NT2/D1 (cell line): ENCODE measurements at regions not wholly inside any gene's neighbourhood (a gene's known extent, or its start where the extent isn't known, plus 50 kb on each side); places are given as distances from the start of the nearest gene placed in this dataset.
"Not testable (repeated sequence)": the region's sequence is repeated elsewhere in the genome, so short reads cannot be mapped to it uniquely, and the experiment has no call there.

Experiments
- DNase-seq: peaks from one replicate; pipeline ENCODE4 v3.0.0-alpha.2; 2011; ENCODE audit warnings: low read depth, low spot score
- H3K27me3 ChIP-seq: 2 replicates; pipeline ENCODE4 v1.6.0; 2011; ENCODE audit warnings: mild to moderate bottlenecking; ENCODE audit not compliant: insufficient read length, insufficient read depth
- H3K36me3 ChIP-seq: 2 replicates; pipeline ENCODE4 v1.6.1; 2011; ENCODE audit warnings: mild to moderate bottlenecking, low read length, mixed read lengths; ENCODE audit not compliant: insufficient read depth, insufficient read length
- H3K4me1 ChIP-seq: 2 replicates; pipeline ENCODE4 v1.5.1; 2011; ENCODE audit not compliant: insufficient read depth, insufficient read length
- H3K4me3 ChIP-seq: 2 replicates; pipeline ENCODE4 v1.5.1; 2011; ENCODE audit warnings: low read depth; ENCODE audit not compliant: insufficient read length
- H3K9ac ChIP-seq: 2 replicates; pipeline ENCODE4 v1.6.0; 2011; ENCODE audit warnings: low read depth; ENCODE audit not compliant: insufficient read length
- H3K9me3 ChIP-seq: 2 replicates; pipeline ENCODE4 v1.5.1; 2011; ENCODE audit warnings: mild to moderate bottlenecking, low read length; ENCODE audit not compliant: insufficient read depth
- SUZ12 ChIP-seq: IDR thresholded peaks from 2 replicates; pipeline ENCODE4 v1.6.1; 2011; ENCODE audit not compliant: insufficient read length, insufficient read depth; ENCODE audit errors: extremely low read depth
- YY1 ChIP-seq: IDR thresholded peaks from 2 replicates; pipeline ENCODE4 v1.6.1; 2011; ENCODE audit not compliant: insufficient read length, insufficient read depth
- ZNF274 ChIP-seq: IDR thresholded peaks from 2 replicates; pipeline ENCODE4 v1.6.1; 2011; ENCODE audit warnings: mild to moderate bottlenecking, low read depth, low read length

DNA sequence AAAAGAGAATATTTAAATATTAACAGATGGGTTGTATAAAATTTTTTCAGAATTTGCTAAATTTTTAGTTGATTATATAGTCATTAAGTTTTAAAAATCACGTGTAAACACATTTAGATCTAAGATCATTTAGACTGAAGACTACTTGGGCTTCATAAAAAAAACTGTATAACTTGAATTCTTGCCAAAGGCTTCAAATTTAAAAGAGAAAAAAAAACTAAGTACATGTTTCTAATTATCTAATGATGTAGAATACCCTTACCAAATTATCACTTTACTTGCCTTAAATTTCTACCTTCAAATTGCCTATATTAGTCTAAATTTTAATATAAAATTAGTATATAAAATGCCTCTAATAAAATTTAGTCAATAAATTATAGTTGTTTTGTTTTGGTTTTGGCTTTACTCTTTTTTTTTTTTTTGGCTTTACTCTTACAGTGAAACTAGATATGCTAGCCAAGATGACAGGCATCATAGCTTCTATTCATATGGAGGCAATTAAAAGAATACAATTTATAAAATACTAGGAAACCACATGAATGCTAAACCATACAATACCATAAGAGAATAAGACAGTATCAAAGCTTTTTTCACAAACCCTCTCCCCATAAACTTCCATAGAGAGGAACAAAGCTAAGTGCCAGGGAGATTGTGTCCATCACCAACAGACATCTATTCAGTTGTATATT lies 183.1 kb upstream of the KCNMB2 start:
- Histone ChIP-seq H3K36me3 (no peaks in the 10 kb centered on the region), H3K4me1 (no peaks in the 10 kb centered on the region), H3K9me3 (no peaks in the 10 kb centered on the region), H3K9ac (no peak overlapping the region), H3K27me3 (no peaks in the 10 kb centered on the region), H3K4me3 (no peak overlapping the region)
- no peak for TF ChIP-seq ZNF274
- TF ChIP-seq SUZ12, result no peak
- TF ChIP-seq YY1, result no peak
- no peak for DNase-seq

DNA sequence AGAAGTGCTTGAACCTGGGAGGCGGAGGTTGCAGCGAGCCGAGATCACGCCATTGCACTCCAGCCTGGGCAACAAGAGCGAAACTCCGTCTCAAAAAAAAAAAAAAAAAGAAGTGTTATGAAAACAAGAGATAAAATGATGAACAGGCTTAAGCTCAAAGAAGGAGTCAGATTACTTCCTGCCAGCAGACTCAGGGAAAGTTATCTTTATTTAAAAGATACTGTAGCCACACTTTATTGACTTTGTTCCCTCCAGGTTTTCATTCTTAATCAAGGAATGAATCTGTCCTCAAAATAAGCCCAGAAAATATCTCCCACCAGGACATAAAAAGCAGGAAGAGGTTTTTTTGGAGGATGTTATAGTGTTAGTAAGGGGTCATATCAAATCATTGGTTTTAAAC lies 176.5 kb upstream of the KCNMB2 start:
- Histone ChIP-seq H3K4me3 (no peak overlapping the region), H3K36me3 (no peaks in the 10 kb centered on the region), H3K9me3 (no peaks in the 10 kb centered on the region), H3K27me3 (no peaks in the 10 kb centered on the region), H3K9ac (no peak overlapping the region), H3K4me1 (no peaks in the 10 kb centered on the region)
- TF ChIP-seq SUZ12 (no peak), YY1 (no peak), ZNF274 (no peak)
- no peak for DNase-seq

DNA sequence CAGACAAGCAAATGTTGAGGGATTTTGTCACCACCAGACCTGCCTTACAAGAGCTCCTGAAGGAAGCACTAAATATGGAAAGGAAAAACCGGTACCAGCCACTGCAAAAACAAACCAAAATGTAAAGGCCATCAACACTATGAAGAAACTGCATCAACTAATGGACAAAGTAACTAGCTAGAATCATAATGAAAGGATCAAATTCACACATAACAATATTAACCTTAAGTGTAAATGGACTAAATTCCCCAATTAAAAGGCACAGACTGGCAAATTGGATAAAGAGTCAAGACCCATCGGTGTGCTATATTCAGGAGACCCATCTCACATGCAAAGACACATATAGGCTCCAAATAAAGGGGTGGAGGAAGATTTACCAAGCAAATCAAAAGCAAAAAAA lies 173.2 kb upstream of the KCNMB2 start:
- H3K36me3 ChIP-seq, H3K4me1 ChIP-seq, H3K9me3 ChIP-seq, H3K4me3 ChIP-seq, H3K27me3 ChIP-seq, H3K9ac ChIP-seq, DNase-seq: not testable (repeated sequence)

DNA sequence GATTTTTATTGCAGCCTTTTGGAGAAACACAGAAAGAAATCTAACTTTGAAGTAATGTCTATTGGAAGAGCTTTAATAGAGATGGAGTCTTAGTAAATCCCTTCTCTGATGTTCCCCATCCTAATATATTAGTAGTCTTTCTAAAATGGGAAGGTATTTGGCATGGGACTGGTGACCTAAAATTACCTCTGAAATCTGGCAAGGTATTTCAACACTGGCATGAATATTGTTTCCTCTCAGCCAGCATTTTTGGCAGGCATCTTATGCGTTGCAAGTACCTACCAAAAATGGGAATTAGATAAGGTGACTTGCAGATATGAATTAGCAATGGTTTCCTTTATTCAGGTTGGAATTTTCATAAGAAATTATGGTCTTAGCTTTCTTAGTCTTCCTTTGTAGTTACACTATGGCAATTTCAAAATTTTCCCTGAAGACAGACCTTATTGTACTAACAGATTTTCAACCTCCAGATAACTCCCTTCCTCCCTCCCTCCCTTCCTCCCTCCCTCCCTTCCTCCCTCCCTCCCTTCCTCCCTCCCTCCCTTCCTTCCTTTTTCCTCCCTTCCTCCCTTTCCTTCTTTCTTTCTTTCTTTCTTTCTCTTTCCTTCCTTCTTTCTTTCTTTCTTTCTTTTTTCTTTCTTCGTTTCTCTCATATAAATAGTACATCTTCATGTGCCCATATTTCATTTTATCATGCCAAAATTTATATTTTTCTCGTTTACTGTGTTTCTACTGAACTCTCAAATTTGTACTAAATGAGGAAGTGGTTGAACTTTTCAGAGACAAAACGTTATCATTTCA lies 168.2 kb upstream of the KCNMB2 start:
- no peaks in the 10 kb centered on the region for H3K36me3 ChIP-seq
- TF ChIP-seq SUZ12, result no peak
- no peak for TF ChIP-seq ZNF274
- no peak for TF ChIP-seq YY1
- H3K4me1 ChIP-seq, result no peaks in the 10 kb centered on the region
- no peak for DNase-seq
- H3K4me3 ChIP-seq, result no peak overlapping the region
- H3K9me3 ChIP-seq, result no peaks in the 10 kb centered on the region
- no peaks in the 10 kb centered on the region for H3K27me3 ChIP-seq
- H3K9ac ChIP-seq, result no peak overlapping the region

DNA sequence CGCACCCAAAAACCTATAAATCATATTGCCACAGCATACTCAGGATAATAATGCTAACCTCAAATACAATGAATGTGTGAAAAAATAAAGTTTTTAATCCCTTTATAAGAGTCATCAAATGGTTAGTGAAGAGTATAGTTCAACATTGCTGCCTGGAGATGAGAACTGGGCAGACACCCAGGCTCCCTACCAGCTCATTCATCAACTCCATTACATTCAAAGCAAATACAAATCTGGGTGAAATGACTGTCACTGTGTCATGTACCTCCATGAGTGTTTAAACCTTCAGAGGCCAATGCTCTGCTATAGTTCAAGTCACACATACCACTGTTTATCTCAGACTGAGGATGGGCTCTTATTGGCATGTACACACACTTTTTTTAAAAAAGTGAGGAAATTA lies 167.2 kb upstream of the KCNMB2 start:
- no peaks in the 10 kb centered on the region for H3K36me3 ChIP-seq
- no peak overlapping the region for H3K4me3 ChIP-seq
- no peaks in the 10 kb centered on the region for H3K27me3 ChIP-seq
- DNase-seq, result no peak
- no peak overlapping the region for H3K9ac ChIP-seq
- H3K4me1 ChIP-seq, result no peaks in the 10 kb centered on the region
- no peaks in the 10 kb centered on the region for H3K9me3 ChIP-seq
- TF ChIP-seq SUZ12 (no peak), YY1 (no peak), ZNF274 (no peak)

DNA sequence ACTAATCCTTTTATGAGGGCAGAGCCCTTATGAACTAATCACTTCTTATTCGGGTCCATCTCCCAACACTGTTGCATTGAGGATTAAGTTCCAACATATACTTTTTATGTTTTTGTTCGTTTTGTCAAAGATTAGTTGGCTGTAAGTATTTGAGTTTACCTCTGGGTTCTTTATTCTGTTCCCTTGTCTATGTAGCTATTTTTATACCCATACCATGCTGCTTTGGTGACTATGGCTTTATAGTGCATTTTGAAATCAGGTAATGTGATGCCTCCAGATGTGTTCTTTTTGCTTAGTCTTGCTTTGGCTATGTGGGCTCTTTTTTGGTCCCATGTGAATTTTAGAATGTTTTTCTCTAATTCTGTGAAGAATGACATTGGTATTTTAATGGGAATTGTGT lies 166.4 kb upstream of the KCNMB2 start:
- TF ChIP-seq YY1 (no peak), SUZ12 (no peak), ZNF274 (no peak)
- no peak for DNase-seq
- H3K4me3 ChIP-seq, result no peak overlapping the region
- H3K27me3 ChIP-seq, result no peaks in the 10 kb centered on the region
- H3K4me1 ChIP-seq, result no peaks in the 10 kb centered on the region
- H3K9me3 ChIP-seq, result no peaks in the 10 kb centered on the region
- H3K36me3 ChIP-seq, result no peaks in the 10 kb centered on the region
- no peak overlapping the region for H3K9ac ChIP-seq

DNA sequence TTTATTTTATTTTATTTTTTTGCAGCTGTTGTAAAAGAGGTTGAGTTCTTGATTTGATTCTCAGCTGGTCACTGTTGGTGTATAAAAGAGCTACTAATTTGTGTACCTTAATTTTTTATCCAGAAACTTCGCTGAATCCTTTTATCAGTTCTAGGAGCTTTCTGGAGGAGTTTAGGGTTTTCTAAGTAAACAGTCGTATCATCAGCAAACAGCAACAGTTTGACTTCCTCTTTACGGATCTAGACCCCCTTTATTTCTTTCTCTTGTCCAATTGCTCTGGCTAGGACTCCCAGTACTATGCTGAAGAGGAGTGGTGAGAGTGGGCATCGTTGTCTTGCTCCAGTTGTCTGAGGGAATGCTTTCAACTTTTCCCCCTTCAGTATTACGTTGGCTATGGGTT lies 165.8 kb upstream of the KCNMB2 start:
- DNase-seq, result no peak
- Histone ChIP-seq H3K27me3 (no peaks in the 10 kb centered on the region), H3K4me1 (no peaks in the 10 kb centered on the region), H3K9ac (no peak overlapping the region), H3K4me3 (no peak overlapping the region), H3K36me3 (no peaks in the 10 kb centered on the region), H3K9me3 (no peaks in the 10 kb centered on the region)
- TF ChIP-seq SUZ12 (no peak), ZNF274 (no peak), YY1 (no peak)
